ENCODE measurements at regions not wholly inside any gene's neighbourhood (a gene's known extent, or its start where the extent isn't known, plus 50 kb on each side); places are given as distances from the start of the nearest gene placed in this dataset.

- DNase-seq: no peak
These were observed 55.3 kb upstream of the P2RY1 start for GRCh38 chr3:152779653-152780052.

DNA sequence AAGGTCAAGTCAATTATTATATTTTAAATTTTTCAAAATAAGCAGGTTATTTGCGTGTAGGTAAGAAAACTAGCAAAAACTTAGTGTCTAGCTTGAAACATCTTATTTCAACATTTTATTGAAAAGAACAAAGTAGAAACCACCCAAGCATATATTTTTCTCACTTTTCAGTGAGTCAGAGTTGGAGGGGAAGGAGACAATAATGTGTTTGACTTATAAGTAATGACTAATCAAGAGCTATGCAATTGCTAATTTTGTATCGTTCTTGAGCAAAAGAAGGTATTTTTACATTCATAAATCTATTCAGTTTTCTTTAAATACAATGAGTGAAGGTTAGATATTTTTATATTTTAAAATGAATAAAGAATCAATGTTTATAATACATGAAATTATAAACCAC lies 54.4 kb upstream of the P2RY1 start:
- no peak for DNase-seq

DNA sequence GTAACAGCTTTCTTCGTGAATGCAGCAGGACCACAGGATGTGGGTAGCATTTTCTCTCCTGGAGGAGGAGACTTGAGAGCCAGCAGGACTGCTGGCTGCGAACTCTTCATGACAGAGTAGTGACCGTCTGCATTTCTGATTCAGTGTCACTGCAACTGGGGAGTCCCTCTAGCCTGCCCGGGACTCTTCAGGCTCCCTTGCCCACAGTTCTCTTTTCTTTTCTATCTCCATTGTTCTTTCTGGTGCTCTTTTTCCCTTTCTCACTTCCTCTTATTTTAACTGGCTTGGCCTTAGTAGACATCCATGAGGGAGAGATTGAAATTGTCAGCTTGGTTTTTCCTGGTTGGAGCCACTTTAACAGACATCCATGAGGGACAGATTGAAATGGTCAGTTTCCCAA lies 49.9 kb upstream of the P2RY1 start:
- no peak for DNase-seq
